ENCODE measurements at regions not wholly inside any gene's neighbourhood (a gene's known extent, or its start where the extent isn't known, plus 50 kb on each side); places are given as distances from the start of the nearest gene placed in this dataset.

- Histone ChIP-seq H2BK120ac (replicated peaks; ENCODE audit: low read depth, low read length) (no peak overlapping the region), H3K4me3 (ENCODE audit: extremely low read depth in 1 of 4, insufficient read depth in 2 of 4, low read depth in 3 of 4, low read length in 4 of 4) (no peak overlapping the region), H2BK15ac (ENCODE audit: low read length) (no peak overlapping the region), H3K4ac (replicated peaks; ENCODE audit: insufficient read length, low read depth, low read length) (no peak overlapping the region), H3K36me3 (ENCODE audit: control insufficient read depth in 2 of 4, insufficient read depth in 4 of 4, low read length in 3 of 4) (no peaks in the 10 kb centered on the region), H3K4me2 (ENCODE audit: insufficient read depth in 1 of 2, low read depth in 2 of 2, low read length in 2 of 2) (no peak overlapping the region), H4K5ac (ENCODE audit: insufficient read length, low read depth, low read length) (no peak overlapping the region), H2BK5ac (ENCODE audit: low read depth, low read length) (no peak overlapping the region), H3K9ac (replicated peaks in 1 of 4; ENCODE audit: extremely low read depth in 1 of 4, low read depth in 3 of 4, low read length in 3 of 4) (no peak overlapping the region), H2AFZ (ENCODE audit: low read length) (no peak overlapping the region), H3K14ac (ENCODE audit: insufficient read length) (no peak overlapping the region), H3K23ac (ENCODE audit: insufficient read length) (no peak overlapping the region), H4K8ac (ENCODE audit: extremely low read depth, insufficient read depth, low read length) (no peak overlapping the region), H4K91ac (replicated peaks; ENCODE audit: insufficient read length, low read length) (no peak overlapping the region), H3K18ac (ENCODE audit: extremely low read depth, low read length) (no peak overlapping the region), H3K4me1 (replicated peaks in 1 of 4; ENCODE audit: control insufficient read depth in 3 of 4, insufficient read depth in 4 of 4, low read length in 3 of 4) (no peaks in the 10 kb centered on the region), H3K79me1 (ENCODE audit: low read depth, low read length) (no peaks in the 10 kb centered on the region), H3K27ac (ENCODE audit: low read depth, low read length) (no peak overlapping the region), H4K20me1 (replicated peaks in 1 of 2; ENCODE audit: control insufficient read depth in 1 of 2, insufficient read depth in 2 of 2, low read length in 2 of 2) (no peaks in the 10 kb centered on the region), H3K27me3 (replicated peaks in 1 of 4; ENCODE audit: control insufficient read depth in 3 of 4, extremely low read depth in 1 of 4, insufficient read depth in 3 of 4, low read length in 3 of 4) (no peaks in the 10 kb centered on the region), H3K23me2 (ENCODE audit: low read depth, low read length) (no peaks in the 10 kb centered on the region), H3K9me3 (ENCODE audit: insufficient read depth in 2 of 2, low read depth in 1 of 2, low read length in 1 of 2) (no peaks in the 10 kb centered on the region), H3K56ac (replicated peaks; ENCODE audit: insufficient read length, low read depth, low read length) (no peak overlapping the region), H2BK12ac (ENCODE audit: low read depth, low read length) (no peak overlapping the region), H3K79me2 (ENCODE audit: control insufficient read depth in 1 of 2, insufficient read depth in 2 of 2, low read length in 2 of 2) (no peaks in the 10 kb centered on the region), H2BK20ac (ENCODE audit: low read length) (no peak overlapping the region), H2AK5ac (ENCODE audit: low read depth, low read length) (no peak overlapping the region)
- 90% methylated on average over 2 of the region's 2 CpGs; no CpG with 5 or more reads in 1 of the 2 experiments for WGBS, 2 experiments (ENCODE audit: extremely low coverage in 1 of 2, insufficient coverage in 1 of 2, insufficient read length in 1 of 2, insufficient replicate concordance in 2 of 2, low coverage in 1 of 2, low lambda C conversion rate in 2 of 2, missing lambda C conversion rate in 1 of 2)
- ChIA-PET POLR2A (ENCODE audit: partially characterized antibody) (no interaction called here), CTCF (ENCODE audit: partially characterized antibody) (interaction anchor here (0.6 to 1.0 kb wide), 2 partner anchors 11 to 69 kb away, joined by 3 to 4 read pairs; no protein-coding TSS in a partner anchor)
- DNase-seq (ENCODE audit: low read depth in 1 of 2, low spot score in 2 of 2) (no peak), FAIRE-seq (no peak)
- TF ChIP-seq POU5F1 (IDR thresholded peaks at IDR 0.05; ENCODE audit: low read depth, low read length) (no peak), HDAC2 (IDR thresholded peaks at IDR 0.05; ENCODE audit: borderline replicate concordance in 1 of 2, low read depth in 2 of 2, low read length in 2 of 2) (no peak)
Measured at GRCh38 chr12:83320350-83320749, 633.6 kb downstream of the TMTC2 start.

All from H1 (cell line).